ENCODE measurements at regions not wholly inside any gene's neighbourhood (a gene's known extent, or its start where the extent isn't known, plus 50 kb on each side); places are given as distances from the start of the nearest gene placed in this dataset.

GRCh38 chr3:150331978-150332568 is 76.0 kb upstream of the TSC22D2 start:
- no peak overlapping the region for H3K56ac ChIP-seq (ENCODE audit: insufficient read length, low read depth, low read length)
- H3K14ac ChIP-seq (ENCODE audit: insufficient read depth, low read length): no peak overlapping the region
- H3K27me3 ChIP-seq (ENCODE audit: insufficient read depth, low read length): no peaks in the 10 kb centered on the region
- H3K4me3 Mint-ChIP-seq: no peak overlapping the region
- H4K91ac ChIP-seq (ENCODE audit: insufficient read length, low read depth, low read length): no peak overlapping the region
- DNase-seq: no peak
- H2AFZ ChIP-seq (ENCODE audit: low read length): no peak overlapping the region
- H3K4me1 Mint-ChIP-seq: peaks cover 28 to 31% of the 10 kb centered on the region in 2 experiments
- H3K79me1 ChIP-seq (ENCODE audit: insufficient read depth, low read depth, low read length, poor library complexity, severe bottlenecking): no peaks in the 10 kb centered on the region
- no peak overlapping the region for H3T11ph ChIP-seq (ENCODE audit: low read length)
- H3K4me2 ChIP-seq (ENCODE audit: insufficient read depth, insufficient read length, low read length): no peak overlapping the region
- H3K4me1 ChIP-seq (ENCODE audit: insufficient read depth, low read length): peaks cover 3% of the 10 kb centered on the region; the same call in 1 of the 2 replicates
- H3K36me3 Mint-ChIP-seq (ENCODE audit: insufficient read depth in 1 of 3, low read depth in 3 of 3): peaks cover 0 to 8% (median 2%) of the 10 kb centered on the region in 3 experiments; a peak in 3 of 7 replicates
- H3K18ac ChIP-seq (ENCODE audit: insufficient read length, low read depth, low read length): no peak overlapping the region
- WGBS (ENCODE audit: extremely low coverage, insufficient read length, low lambda C conversion rate): no CpG with 5 or more reads among the region's 1 CpG
- H3K4ac ChIP-seq (ENCODE audit: low read depth, low read length): no peak overlapping the region
- no peak overlapping the region for H3K27ac Mint-ChIP-seq
- no peak overlapping the region for H3K23ac ChIP-seq (ENCODE audit: insufficient read length, low read depth, low read length)
- no peak overlapping the region for H4K5ac ChIP-seq (ENCODE audit: insufficient read length, low read depth, low read length)
- no peaks in the 10 kb centered on the region for H3K9me3 ChIP-seq (ENCODE audit: control insufficient read depth, low read depth, low read length)
- H3K9me3 Mint-ChIP-seq: peaks cover 2 to 3% of the 10 kb centered on the region in 2 experiments; a peak in 2 of 5 replicates
- no peak overlapping the region for H2BK120ac ChIP-seq (ENCODE audit: low read depth, low read length, poor library complexity, severe bottlenecking)
- no peak overlapping the region for H2AK5ac ChIP-seq (ENCODE audit: insufficient read length, low read length)
- H4K20me1 ChIP-seq (ENCODE audit: control insufficient read depth, insufficient read depth, insufficient read length): no peaks in the 10 kb centered on the region
- H2BK12ac ChIP-seq (ENCODE audit: insufficient read length, low read depth, low read length): no peak overlapping the region
- no peak overlapping the region for H2BK20ac ChIP-seq (ENCODE audit: low read depth, low read length, poor library complexity, severe bottlenecking)
- H2BK15ac ChIP-seq (ENCODE audit: low read depth, low read length): no peak overlapping the region
- no peak for TF ChIP-seq CTCF (conservative IDR thresholded peaks at IDR 0.05)
- no peaks in the 10 kb centered on the region for H3K79me2 ChIP-seq (ENCODE audit: insufficient read depth, low read length)
- H4K8ac ChIP-seq (replicated peaks; ENCODE audit: insufficient read length, low read depth, low read length): no peak overlapping the region
- no peak overlapping the region for H3K9ac ChIP-seq (ENCODE audit: extremely low read depth, insufficient read length, low read length)
- H3K27me3 Mint-ChIP-seq (ENCODE audit: low read depth): peaks cover 3% of the 10 kb centered on the region; the same call in 1 of the 2 replicates
- no peak overlapping the region for H3K27ac ChIP-seq (ENCODE audit: insufficient read length, low read depth, low read length)
- H2BK5ac ChIP-seq (ENCODE audit: insufficient read length, low read length): no peak overlapping the region
- no peaks in the 10 kb centered on the region for H3K23me2 ChIP-seq (ENCODE audit: insufficient read length, low read depth, low read length, poor library complexity, severe bottlenecking)
